ENCODE measurements at regions not wholly inside any gene's neighbourhood (a gene's known extent, or its start where the extent isn't known, plus 50 kb on each side); places are given as distances from the start of the nearest gene placed in this dataset.

DNA sequence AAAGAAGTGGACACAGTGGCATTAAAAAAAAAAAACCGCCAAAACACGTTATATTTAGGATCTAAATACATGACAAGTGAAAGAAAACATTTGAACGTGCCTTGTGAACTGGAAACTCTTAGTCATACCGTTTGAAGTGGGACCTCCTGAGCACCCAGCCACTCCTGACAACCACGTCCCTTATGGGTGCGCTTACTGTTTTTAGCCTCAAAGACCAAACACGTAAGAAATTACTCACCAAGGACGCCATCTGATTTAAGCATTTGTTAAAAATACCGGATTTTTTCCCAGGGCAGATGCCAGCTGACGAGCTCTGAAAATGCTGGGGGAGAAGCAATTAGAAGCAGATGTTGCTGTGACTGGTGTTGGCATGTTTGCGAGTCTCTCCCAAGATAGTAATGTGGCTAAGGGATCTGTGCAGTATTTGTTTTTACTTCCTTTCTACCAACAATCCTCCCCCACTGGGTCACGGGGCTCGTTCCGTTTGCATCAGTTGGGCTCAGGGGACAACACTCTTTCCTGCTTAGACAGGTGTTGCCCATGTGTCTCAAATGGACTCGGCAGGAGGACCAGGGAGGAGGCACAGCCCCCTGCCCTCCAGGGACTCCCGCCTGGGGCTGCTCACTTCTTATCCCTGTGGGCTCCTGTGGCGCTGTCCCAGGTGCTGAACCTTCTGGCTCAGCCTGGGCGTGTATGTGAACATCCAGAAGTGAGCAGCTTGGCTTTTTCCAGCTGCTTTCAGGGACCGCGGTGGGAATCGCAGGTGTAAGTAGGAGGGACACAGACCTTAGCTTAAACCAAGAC lies 101.0 kb downstream of the BEGAIN start (continued):
- TF ChIP-seq ATF3 (CRISPR knock-in tag; conservative IDR thresholded peaks at IDR 0.05) (no peak), CREB1 (CRISPR knock-in tag; IDR thresholded peaks at IDR 0.05) (peak; percentile 57; the same call in 1 of the 2 replicates), MYBL2 (CRISPR knock-in tag; IDR thresholded peaks at IDR 0.05) (no peak), NR3C1 (CRISPR knock-in tag; conservative IDR thresholded peaks at IDR 0.05; ENCODE audit: low read depth) (no peak), PRRX2 (CRISPR knock-in tag; IDR thresholded peaks at IDR 0.05) (no peak), FOXK1 (CRISPR knock-in tag; IDR thresholded peaks at IDR 0.05) (peak; percentile 67; the same call in 1 of the 2 replicates), KAT7 (CRISPR knock-in tag; IDR thresholded peaks at IDR 0.05; ENCODE audit: borderline replicate concordance) (no peak), ZNF138 (CRISPR knock-in tag; conservative IDR thresholded peaks at IDR 0.05) (no peak), E2F1 (CRISPR knock-in tag; IDR thresholded peaks at IDR 0.05) (no peak), ZSCAN18 (CRISPR knock-in tag; IDR thresholded peaks at IDR 0.05) (no peak), GTF2I (CRISPR knock-in tag; conservative IDR thresholded peaks at IDR 0.05) (no peak), USF2 (CRISPR knock-in tag; IDR thresholded peaks at IDR 0.05) (no peak), IRF1 (CRISPR knock-in tag; IDR thresholded peaks at IDR 0.05) (0 out of 2 replicates have a peak, but pooled peaks have one; percentile 60), ZNF396 (CRISPR knock-in tag; IDR thresholded peaks at IDR 0.05; ENCODE audit: borderline replicate concordance) (no peak), SMAD4 (CRISPR knock-in tag; IDR thresholded peaks at IDR 0.05) (no peak; the same call in 1 of the 2 replicates), ZNF121 (CRISPR knock-in tag; IDR thresholded peaks at IDR 0.05) (no peak), CBFB (CRISPR knock-in tag; IDR thresholded peaks at IDR 0.05; ENCODE audit: low read depth) (no peak), NR2C2 (CRISPR knock-in tag; IDR thresholded peaks at IDR 0.05) (no peak)
- TF ChIP-seq, protein P1, sequence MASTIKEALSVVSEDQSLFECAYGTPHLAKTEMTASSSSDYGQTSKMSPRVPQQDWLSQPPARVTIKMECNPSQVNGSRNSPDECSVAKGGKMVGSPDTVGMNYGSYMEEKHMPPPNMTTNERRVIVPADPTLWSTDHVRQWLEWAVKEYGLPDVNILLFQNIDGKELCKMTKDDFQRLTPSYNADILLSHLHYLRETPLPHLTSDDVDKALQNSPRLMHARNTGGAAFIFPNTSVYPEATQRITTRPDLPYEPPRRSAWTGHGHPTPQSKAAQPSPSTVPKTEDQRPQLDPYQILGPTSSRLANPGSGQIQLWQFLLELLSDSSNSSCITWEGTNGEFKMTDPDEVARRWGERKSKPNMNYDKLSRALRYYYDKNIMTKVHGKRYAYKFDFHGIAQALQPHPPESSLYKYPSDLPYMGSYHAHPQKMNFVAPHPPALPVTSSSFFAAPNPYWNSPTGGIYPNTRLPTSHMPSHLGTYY (CRISPR knock-in tag; IDR thresholded peaks at IDR 0.05): no peak
- TF ChIP-seq, protein P2, sequence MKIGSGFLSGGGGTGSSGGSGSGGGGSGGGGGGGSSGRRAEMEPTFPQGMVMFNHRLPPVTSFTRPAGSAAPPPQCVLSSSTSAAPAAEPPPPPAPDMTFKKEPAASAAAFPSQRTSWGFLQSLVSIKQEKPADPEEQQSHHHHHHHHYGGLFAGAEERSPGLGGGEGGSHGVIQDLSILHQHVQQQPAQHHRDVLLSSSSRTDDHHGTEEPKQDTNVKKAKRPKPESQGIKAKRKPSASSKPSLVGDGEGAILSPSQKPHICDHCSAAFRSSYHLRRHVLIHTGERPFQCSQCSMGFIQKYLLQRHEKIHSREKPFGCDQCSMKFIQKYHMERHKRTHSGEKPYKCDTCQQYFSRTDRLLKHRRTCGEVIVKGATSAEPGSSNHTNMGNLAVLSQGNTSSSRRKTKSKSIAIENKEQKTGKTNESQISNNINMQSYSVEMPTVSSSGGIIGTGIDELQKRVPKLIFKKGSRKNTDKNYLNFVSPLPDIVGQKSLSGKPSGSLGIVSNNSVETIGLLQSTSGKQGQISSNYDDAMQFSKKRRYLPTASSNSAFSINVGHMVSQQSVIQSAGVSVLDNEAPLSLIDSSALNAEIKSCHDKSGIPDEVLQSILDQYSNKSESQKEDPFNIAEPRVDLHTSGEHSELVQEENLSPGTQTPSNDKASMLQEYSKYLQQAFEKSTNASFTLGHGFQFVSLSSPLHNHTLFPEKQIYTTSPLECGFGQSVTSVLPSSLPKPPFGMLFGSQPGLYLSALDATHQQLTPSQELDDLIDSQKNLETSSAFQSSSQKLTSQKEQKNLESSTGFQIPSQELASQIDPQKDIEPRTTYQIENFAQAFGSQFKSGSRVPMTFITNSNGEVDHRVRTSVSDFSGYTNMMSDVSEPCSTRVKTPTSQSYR (CRISPR knock-in tag; IDR thresholded peaks at IDR 0.05): 0 out of 2 replicates have a peak, but pooled peaks have one; percentile 58
- TF ChIP-seq, protein P3, sequence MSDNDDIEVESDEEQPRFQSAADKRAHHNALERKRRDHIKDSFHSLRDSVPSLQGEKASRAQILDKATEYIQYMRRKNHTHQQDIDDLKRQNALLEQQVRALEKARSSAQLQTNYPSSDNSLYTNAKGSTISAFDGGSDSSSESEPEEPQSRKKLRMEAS (CRISPR knock-in tag; IDR thresholded peaks at IDR 0.05): no peak
- TF ChIP-seq, protein P4, sequence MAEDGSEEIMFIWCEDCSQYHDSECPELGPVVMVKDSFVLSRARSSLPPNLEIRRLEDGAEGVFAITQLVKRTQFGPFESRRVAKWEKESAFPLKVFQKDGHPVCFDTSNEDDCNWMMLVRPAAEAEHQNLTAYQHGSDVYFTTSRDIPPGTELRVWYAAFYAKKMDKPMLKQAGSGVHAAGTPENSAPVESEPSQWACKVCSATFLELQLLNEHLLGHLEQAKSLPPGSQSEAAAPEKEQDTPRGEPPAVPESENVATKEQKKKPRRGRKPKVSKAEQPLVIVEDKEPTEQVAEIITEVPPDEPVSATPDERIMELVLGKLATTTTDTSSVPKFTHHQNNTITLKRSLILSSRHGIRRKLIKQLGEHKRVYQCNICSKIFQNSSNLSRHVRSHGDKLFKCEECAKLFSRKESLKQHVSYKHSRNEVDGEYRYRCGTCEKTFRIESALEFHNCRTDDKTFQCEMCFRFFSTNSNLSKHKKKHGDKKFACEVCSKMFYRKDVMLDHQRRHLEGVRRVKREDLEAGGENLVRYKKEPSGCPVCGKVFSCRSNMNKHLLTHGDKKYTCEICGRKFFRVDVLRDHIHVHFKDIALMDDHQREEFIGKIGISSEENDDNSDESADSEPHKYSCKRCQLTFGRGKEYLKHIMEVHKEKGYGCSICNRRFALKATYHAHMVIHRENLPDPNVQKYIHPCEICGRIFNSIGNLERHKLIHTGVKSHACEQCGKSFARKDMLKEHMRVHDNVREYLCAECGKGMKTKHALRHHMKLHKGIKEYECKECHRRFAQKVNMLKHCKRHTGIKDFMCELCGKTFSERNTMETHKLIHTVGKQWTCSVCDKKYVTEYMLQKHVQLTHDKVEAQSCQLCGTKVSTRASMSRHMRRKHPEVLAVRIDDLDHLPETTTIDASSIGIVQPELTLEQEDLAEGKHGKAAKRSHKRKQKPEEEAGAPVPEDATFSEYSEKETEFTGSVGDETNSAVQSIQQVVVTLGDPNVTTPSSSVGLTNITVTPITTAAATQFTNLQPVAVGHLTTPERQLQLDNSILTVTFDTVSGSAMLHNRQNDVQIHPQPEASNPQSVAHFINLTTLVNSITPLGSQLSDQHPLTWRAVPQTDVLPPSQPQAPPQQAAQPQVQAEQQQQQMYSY (CRISPR knock-in tag; IDR thresholded peaks at IDR 0.05): no peak
- TF ChIP-seq, protein P5, sequence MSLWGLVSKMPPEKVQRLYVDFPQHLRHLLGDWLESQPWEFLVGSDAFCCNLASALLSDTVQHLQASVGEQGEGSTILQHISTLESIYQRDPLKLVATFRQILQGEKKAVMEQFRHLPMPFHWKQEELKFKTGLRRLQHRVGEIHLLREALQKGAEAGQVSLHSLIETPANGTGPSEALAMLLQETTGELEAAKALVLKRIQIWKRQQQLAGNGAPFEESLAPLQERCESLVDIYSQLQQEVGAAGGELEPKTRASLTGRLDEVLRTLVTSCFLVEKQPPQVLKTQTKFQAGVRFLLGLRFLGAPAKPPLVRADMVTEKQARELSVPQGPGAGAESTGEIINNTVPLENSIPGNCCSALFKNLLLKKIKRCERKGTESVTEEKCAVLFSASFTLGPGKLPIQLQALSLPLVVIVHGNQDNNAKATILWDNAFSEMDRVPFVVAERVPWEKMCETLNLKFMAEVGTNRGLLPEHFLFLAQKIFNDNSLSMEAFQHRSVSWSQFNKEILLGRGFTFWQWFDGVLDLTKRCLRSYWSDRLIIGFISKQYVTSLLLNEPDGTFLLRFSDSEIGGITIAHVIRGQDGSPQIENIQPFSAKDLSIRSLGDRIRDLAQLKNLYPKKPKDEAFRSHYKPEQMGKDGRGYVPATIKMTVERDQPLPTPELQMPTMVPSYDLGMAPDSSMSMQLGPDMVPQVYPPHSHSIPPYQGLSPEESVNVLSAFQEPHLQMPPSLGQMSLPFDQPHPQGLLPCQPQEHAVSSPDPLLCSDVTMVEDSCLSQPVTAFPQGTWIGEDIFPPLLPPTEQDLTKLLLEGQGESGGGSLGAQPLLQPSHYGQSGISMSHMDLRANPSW (CRISPR knock-in tag; conservative IDR thresholded peaks at IDR 0.05; ENCODE audit: low read depth): no peak
